Peyer's patch (tissue), 4 donors: ENCODE measurements at regions not wholly inside any gene's neighbourhood (a gene's known extent, or its start where the extent isn't known, plus 50 kb on each side); places are given as distances from the start of the nearest gene placed in this dataset.

Experiments
- CTCF ChIP-seq, 6 experiments: fragments of 450-650 bp in 4 of 6; fragments of 200-600 bp in 2 of 6; sonication (generic) in 1 of 6; IDR thresholded peaks; one replicate each; pipeline ENCODE4 v1.5.1; 2017 to 2019; ENCODE audit warnings: antibody characterized with exemption in 6 of 6, mild to moderate bottlenecking in 3 of 6, moderate library complexity in 1 of 6
- POLR2A ChIP-seq, 2 donors: fragments of 450-650 bp; IDR thresholded peaks; one replicate each; pipeline ENCODE4 v1.5.1; 2017; ENCODE audit warnings: antibody characterized with exemption in 2 of 2, mild to moderate bottlenecking in 2 of 2, moderate library complexity in 2 of 2

GRCh38 chr10:6920072-6921019 is 340.3 kb upstream of the PRKCQ start:
- TF ChIP-seq CTCF (IDR thresholded peaks at IDR 0.05) (peak in 5 of 6 experiments; percentile 42 to 68 (median 57)), POLR2A (IDR thresholded peaks at IDR 0.05) (no peak)
